ENCODE measurements at regions not wholly inside any gene's neighbourhood (a gene's known extent, or its start where the extent isn't known, plus 50 kb on each side); places are given as distances from the start of the nearest gene placed in this dataset.

- DNase-seq (ENCODE audit: low spot score) = no peak
- in situ Hi-C loops (cut with HindIII; ENCODE audit: low sequenced_read_pairs) = no loop called here
These were observed 392.5 kb upstream of the ESRRG start for GRCh38 chr1:217115404-217116380.

- DNase-seq (ENCODE audit: low spot score) = no peak
- in situ Hi-C loops (cut with HindIII; ENCODE audit: low sequenced_read_pairs) = no loop called here
These were observed 386.7 kb upstream of the ESRRG start for GRCh38 chr1:217109928-217110327.

DNA sequence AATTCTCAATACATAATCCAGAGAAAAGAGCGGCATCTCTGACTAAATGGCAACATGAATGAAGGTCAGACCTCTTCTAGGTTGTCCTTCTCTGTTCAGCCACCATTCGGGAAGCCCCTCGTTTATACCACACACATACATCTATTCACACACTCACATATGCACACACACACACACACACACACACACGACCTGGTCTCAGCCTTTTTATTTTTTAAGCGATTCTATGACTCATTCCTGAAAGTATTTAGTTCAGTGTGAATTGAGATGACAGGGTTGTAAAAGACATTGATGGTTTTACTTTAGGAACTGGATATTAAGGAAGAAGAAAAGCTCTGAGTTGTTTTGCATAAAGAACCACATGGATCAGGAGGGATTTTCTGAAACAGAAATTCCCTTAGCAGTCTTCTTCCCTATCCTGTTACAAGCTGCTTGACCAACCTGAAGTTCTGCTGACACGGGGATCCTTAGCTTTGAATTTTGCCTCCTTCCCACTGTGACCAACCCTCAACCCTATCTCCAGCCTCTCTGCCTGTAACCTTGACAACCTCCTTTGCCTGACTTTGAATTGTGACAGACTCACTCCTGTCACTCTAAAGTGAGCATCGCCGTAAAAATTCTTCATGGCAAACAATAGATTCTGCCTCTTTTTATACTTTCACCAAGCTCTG is 383.1 kb upstream of the ESRRG start:
- in situ Hi-C loops (cut with HindIII; ENCODE audit: low sequenced_read_pairs) = no loop called here
- no peak for DNase-seq (ENCODE audit: low spot score)

GRCh38 chr1:217105437-217105836 is 382.2 kb upstream of the ESRRG start:
- no peak for DNase-seq (ENCODE audit: low spot score)
- in situ Hi-C loops (cut with HindIII; ENCODE audit: low sequenced_read_pairs) = no loop called here

DNA sequence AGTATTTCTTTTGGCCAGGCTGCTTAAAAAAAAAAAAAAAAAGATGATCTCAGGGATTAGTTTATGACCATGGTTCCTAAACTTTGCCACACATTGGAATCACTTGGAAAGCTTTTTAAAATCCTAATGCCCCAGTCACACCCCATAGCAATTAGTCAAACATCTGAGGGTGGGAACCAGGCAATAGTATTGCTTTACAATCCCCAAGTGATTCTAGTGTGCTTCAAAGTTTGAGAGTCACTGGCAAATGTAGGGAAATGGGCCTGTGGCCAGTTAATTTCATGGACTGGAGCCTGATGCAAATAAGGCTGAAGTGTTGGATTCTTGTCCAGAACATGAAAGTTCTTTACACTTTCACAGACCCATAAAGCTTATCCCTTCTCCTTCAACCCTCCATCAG is 374.6 kb upstream of the ESRRG start:
- DNase-seq (ENCODE audit: low spot score) = no peak
- in situ Hi-C loops (cut with HindIII; ENCODE audit: low sequenced_read_pairs) = no loop called here

DNA sequence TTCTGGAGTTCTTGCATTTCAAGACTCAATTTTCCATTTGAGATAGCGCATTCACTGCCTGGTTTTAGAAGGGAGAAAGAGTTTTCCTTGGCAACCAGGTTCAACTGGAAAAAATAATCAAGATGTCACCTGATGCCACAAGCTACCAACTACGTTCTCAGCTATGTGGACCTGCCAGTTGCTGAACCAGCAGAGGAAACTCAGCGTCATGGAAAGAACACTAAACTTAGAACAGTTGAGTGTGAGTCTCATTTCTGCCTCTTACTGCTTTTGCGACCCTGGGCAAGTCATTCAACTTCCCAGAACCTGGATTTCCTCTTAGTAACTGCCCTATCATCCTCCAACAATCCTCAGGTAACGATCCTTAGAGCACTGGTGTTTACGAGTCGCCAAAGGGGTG is 373.0 kb upstream of the ESRRG start:
- no peak for DNase-seq (ENCODE audit: low spot score)
- in situ Hi-C loops (cut with HindIII; ENCODE audit: low sequenced_read_pairs) = no loop called here

GRCh38 chr1:217095050-217095622 is 371.9 kb upstream of the ESRRG start:
- in situ Hi-C loops (cut with HindIII; ENCODE audit: low sequenced_read_pairs) = no loop called here
- DNase-seq (ENCODE audit: low spot score) = no peak

DNA sequence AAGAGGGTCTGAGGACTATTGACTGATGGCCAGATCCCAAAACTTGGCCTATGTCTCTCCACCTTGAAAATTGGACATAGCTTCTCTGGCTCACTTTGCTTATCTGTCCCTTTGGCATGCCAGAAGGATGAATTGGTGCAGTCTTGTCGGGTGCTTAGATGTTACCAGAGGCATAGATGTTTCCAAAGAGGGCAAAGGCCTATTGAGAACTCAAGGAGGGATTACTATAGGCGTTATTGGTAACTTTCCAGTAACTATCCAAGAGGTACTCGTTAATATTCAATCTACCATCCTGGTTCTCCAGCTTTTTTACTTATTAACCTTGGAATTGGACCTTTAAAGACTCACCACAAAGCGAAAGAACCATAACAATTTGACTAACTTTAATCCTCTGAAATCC is 368.3 kb upstream of the ESRRG start:
- no peak for DNase-seq (ENCODE audit: low spot score)
- in situ Hi-C loops (cut with HindIII; ENCODE audit: low sequenced_read_pairs) = no loop called here

GRCh38 chr1:217090060-217090911 is 367.1 kb upstream of the ESRRG start:
- DNase-seq (ENCODE audit: low spot score) = peak; percentile 42
- in situ Hi-C loops (cut with HindIII; ENCODE audit: low sequenced_read_pairs) = no loop called here

- in situ Hi-C loops (cut with HindIII; ENCODE audit: low sequenced_read_pairs) = no loop called here
- DNase-seq (ENCODE audit: low spot score) = peak; percentile 73
These were observed 366.3 kb upstream of the ESRRG start for GRCh38 chr1:217089361-217090014.

GRCh38 chr1:217088521-217089284 is 365.5 kb upstream of the ESRRG start:
- DNase-seq (ENCODE audit: low spot score) = peak; percentile 31
- in situ Hi-C loops (cut with HindIII; ENCODE audit: low sequenced_read_pairs) = no loop called here

DNA sequence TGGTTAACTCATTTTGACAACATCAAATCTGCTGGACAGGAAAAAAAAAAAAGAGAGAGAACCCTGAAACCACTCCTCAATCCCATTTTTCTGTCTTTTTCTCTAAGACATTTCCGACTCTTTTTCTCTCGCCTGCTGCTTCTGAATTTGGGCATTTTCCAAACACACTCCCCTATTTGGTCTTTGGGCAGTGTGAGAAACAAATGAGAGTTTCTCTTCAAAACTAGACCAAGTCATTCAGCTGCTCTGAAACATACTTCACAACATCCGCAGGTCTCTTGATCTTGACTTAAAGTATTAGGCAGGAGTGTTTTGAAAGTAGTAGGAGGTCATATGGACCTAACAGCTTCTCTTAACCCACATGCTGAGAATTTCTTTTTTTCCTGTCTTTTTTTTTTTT is 364.8 kb upstream of the ESRRG start:
- peak; percentile 29 for DNase-seq (ENCODE audit: low spot score)
- in situ Hi-C loops (cut with HindIII; ENCODE audit: low sequenced_read_pairs) = no loop called here

GRCh38 chr1:217079584-217079983 is 356.4 kb upstream of the ESRRG start:
- no peak for DNase-seq (ENCODE audit: low spot score)
- in situ Hi-C loops (cut with HindIII; ENCODE audit: low sequenced_read_pairs) = no loop called here

DNA sequence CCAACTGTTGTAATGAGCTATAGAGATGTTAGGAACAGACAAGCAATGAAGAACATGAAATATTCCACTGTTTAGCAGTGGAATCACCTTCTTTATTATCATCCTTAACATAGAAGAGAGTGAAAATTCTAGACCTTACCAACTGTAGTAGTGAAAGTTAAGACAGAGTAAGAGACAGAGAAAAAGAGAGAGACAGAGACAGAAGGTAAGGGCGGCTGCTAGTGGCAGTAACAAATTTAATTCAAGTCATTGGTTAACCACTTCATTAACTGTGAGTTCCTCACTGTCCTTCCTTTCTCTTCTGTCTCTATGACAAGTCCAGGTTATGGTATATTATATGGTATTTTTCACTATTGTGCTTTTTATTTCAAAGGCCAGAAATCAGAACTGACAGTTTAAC is 355.7 kb upstream of the ESRRG start:
- in situ Hi-C loops (cut with HindIII; ENCODE audit: low sequenced_read_pairs) = no loop called here
- DNase-seq (ENCODE audit: low spot score) = no peak

DNA sequence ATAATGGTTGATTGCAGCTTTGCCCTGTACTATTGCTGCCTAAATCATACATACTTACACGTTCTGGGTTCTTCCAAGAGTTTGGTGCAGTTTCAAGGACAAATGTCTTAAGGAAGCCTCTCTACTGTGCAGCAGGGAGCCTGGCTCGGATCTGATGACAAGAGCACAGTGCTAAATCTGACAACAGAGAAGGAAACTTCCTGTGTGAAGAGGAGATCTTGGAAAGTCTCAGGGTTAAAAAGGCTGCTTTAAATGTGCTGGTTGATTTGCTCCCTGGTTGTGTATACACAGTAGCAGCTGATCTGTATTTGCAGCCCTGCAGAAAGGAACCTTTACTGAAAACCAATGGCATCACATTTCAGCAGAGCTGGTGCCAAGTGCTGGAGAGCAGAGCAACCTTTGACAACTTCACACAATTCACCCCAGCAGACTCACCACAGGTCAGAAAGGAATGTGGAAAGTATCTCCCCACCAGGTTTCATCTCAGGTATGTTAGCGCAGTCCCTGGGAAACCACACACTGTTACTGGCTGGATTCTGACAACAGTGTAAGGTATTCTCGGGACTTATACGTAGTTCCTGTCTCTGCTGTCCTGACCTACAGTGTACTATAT is 355.0 kb upstream of the ESRRG start:
- DNase-seq (ENCODE audit: low spot score) = peak; percentile 13
- in situ Hi-C loops (cut with HindIII; ENCODE audit: low sequenced_read_pairs) = no loop called here

GRCh38 chr1:217077426-217077825 is 354.2 kb upstream of the ESRRG start:
- no peak for DNase-seq (ENCODE audit: low spot score)
- in situ Hi-C loops (cut with HindIII; ENCODE audit: low sequenced_read_pairs) = no loop called here

GRCh38 chr1:217076902-217077301 is 353.7 kb upstream of the ESRRG start:
- in situ Hi-C loops (cut with HindIII; ENCODE audit: low sequenced_read_pairs) = no loop called here
- DNase-seq (ENCODE audit: low spot score) = peak; percentile 13

GRCh38 chr1:217072926-217073325 is 349.7 kb upstream of the ESRRG start:
- no peak for DNase-seq (ENCODE audit: low spot score)
- in situ Hi-C loops (cut with HindIII; ENCODE audit: low sequenced_read_pairs) = no loop called here

Measured in G401 (cell line).